Duodenal mucosa (tissue), 2 donors: ENCODE measurements at regions not wholly inside any gene's neighbourhood (a gene's known extent, or its start where the extent isn't known, plus 50 kb on each side); places are given as distances from the start of the nearest gene placed in this dataset.

ENCODE experiments used
- H3K27ac ChIP-seq: one replicate; pipeline ENCODE4 v1.7.0; 2013; ENCODE audit warnings: low read depth, low read length
- H3K27me3 ChIP-seq, 2 donors: one replicate each; pipeline ENCODE4 v1.7.0; 2013; ENCODE audit warnings: low read length in 2 of 2, control low read depth in 1 of 2; ENCODE audit not compliant: insufficient read depth in 2 of 2, control insufficient read depth in 1 of 2
- H3K36me3 ChIP-seq, 2 donors: one replicate each; pipeline ENCODE4 v1.7.0; 2013; ENCODE audit warnings: low read length in 2 of 2, control low read depth in 1 of 2; ENCODE audit not compliant: insufficient read depth in 2 of 2, control insufficient read depth in 1 of 2
- H3K4me1 ChIP-seq, 2 donors: one replicate each; pipeline ENCODE4 v1.7.0; 2013; ENCODE audit warnings: low read length in 2 of 2, control low read depth in 1 of 2; ENCODE audit not compliant: insufficient read depth in 2 of 2, control insufficient read depth in 1 of 2
- H3K4me3 ChIP-seq, 2 donors: one replicate each; pipeline ENCODE4 v1.7.0; 2013; ENCODE audit warnings: low read length in 2 of 2, low read depth in 1 of 2
- H3K9ac ChIP-seq, 2 donors: one replicate each; pipeline ENCODE4 v1.7.0; 2013; ENCODE audit warnings: low read length in 2 of 2, low read depth in 1 of 2
- H3K9me3 ChIP-seq, 2 donors: one replicate each; pipeline ENCODE4 v1.7.0; 2013; ENCODE audit warnings: low read length in 2 of 2, control low read depth in 1 of 2; ENCODE audit not compliant: control insufficient read depth in 1 of 2

DNA sequence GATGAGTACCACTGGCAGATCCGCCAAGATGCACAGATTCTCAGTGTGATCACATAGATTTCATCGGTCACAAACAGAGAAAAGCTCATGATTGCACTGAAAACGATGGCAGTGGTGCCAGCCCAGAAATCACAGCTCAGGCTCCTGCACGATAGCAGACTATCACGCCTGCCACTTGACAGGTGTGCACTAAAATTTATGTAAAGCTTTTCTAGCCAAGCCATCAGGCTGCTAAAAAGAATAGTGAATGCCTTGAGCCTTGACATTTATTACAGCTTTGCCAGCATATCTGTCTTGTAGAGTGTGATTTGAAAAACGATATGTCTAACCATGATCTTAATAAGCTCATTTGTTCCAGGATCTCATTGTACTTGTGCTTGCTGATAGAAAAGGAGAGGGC is 409.5 kb upstream of the CWC22 start:
- Histone ChIP-seq H3K9ac (no peak overlapping the region), H3K36me3 (no peaks in the 10 kb centered on the region), H3K4me3 (no peak overlapping the region), H3K27ac (no peak overlapping the region), H3K27me3 (no peaks in the 10 kb centered on the region), H3K4me1 (no peaks in the 10 kb centered on the region), H3K9me3 (no peaks in the 10 kb centered on the region)

DNA sequence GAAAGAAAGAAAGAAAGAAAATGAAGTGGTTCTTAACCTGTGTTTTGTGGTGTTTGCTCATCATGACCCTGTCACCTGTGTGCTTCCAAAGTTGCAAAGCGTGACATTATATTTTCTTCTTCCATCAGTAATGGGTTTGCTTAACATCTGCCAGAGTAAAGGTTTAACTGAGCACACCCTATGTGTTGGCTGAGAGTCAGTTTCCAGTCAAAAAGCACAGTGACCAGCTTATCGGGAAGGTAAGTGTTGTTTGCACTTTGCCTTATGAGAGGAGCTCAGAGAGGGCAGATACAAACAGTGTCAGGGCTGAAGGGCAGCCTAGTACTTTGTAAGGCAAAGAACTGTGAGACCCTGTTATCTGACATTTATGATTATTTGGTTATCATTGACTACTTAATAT is 406.2 kb upstream of the CWC22 start:
- no peak overlapping the region for H3K9ac ChIP-seq
- no peaks in the 10 kb centered on the region for H3K27me3 ChIP-seq
- H3K36me3 ChIP-seq = no peaks in the 10 kb centered on the region

GRCh38 chr2:180412219-180412618 is 405.1 kb upstream of the CWC22 start:
- Histone ChIP-seq H3K27me3 (no peaks in the 10 kb centered on the region), H3K9ac (no peak overlapping the region), H3K4me3 (no peak overlapping the region), H3K4me1 (no peaks in the 10 kb centered on the region), H3K27ac (no peak overlapping the region), H3K9me3 (no peaks in the 10 kb centered on the region), H3K36me3 (no peaks in the 10 kb centered on the region)

More for the DNA sequence above, 406.2 kb upstream of the CWC22 start:
- Histone ChIP-seq H3K9me3 (no peaks in the 10 kb centered on the region), H3K4me3 (no peak overlapping the region), H3K27ac (no peak overlapping the region), H3K4me1 (no peaks in the 10 kb centered on the region)

DNA sequence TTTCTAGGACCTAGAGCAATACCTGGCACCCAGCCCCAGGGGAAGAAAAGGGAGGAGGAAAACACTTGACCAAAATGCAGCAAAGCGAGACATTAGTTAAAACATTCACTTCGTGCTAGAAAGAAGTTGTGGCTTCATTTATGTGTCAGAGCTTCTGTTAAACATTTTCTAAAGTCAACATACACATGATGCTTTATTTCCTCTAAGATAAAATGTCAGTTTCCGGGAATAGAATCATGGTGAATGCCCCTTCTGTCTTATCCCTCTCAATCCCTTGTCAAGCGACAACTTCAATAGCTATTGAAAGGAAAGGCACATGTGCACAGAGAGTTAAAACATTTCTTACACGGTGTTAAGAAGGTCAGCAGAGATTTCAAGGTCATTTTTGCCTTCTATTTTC is 404.6 kb upstream of the CWC22 start:
- H3K27me3 ChIP-seq = no peaks in the 10 kb centered on the region

GRCh38 chr2:180406687-180407086 is 399.6 kb upstream of the CWC22 start:
- H3K27me3 ChIP-seq = no peaks in the 10 kb centered on the region
- no peaks in the 10 kb centered on the region for H3K36me3 ChIP-seq
- no peak overlapping the region for H3K27ac ChIP-seq
- no peak overlapping the region for H3K4me3 ChIP-seq
- no peaks in the 10 kb centered on the region for H3K4me1 ChIP-seq
- H3K9ac ChIP-seq = no peak overlapping the region
- no peaks in the 10 kb centered on the region for H3K9me3 ChIP-seq

More for the DNA sequence above, 404.6 kb upstream of the CWC22 start:
- Histone ChIP-seq H3K4me3 (no peak overlapping the region), H3K9me3 (no peaks in the 10 kb centered on the region), H3K36me3 (no peaks in the 10 kb centered on the region), H3K9ac (no peak overlapping the region), H3K4me1 (no peaks in the 10 kb centered on the region), H3K27ac (no peak overlapping the region)

GRCh38 chr2:180405520-180405919 is 398.4 kb upstream of the CWC22 start:
- Histone ChIP-seq H3K9me3 (no peaks in the 10 kb centered on the region), H3K9ac (no peak overlapping the region), H3K4me1 (no peaks in the 10 kb centered on the region), H3K27me3 (no peaks in the 10 kb centered on the region), H3K27ac (no peak overlapping the region), H3K36me3 (no peaks in the 10 kb centered on the region), H3K4me3 (no peak overlapping the region)

GRCh38 chr2:180394305-180394704 is 387.2 kb upstream of the CWC22 start:
- H3K9me3 ChIP-seq = peaks cover 0 to 16% of the 10 kb centered on the region in 2 donors
- no peaks in the 10 kb centered on the region for H3K27me3 ChIP-seq
- H3K9ac ChIP-seq = no peak overlapping the region
- H3K4me1 ChIP-seq = no peaks in the 10 kb centered on the region
- H3K4me3 ChIP-seq = no peak overlapping the region
- no peaks in the 10 kb centered on the region for H3K36me3 ChIP-seq
- no peak overlapping the region for H3K27ac ChIP-seq

DNA sequence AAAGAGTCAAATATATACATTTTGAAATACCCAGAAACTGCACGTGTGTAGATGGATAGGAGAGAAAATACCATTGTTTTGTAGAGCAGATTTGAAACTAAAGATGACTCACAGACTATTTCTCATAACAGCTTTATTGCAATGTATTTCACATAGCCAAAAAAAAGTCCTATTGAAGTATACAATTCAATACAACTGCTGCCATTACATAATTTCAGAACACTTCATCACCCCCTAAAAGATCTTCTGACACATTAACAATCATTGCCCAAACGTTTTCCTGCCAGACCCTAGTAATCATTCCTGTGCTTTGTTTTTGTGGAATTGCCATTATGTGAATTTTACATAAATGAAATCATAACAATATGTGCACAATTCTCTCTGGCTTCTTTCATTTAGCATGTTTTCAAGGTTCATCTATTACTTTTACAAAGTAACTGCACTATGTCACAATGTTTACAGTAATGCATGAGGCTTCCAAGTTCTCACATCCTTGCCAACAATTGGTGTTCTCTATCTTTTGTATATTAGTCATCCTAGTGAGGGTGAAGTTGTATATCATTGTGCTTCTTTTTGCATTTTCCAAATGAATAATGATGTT is 378.6 kb upstream of the CWC22 start:
- no peaks in the 10 kb centered on the region for H3K36me3 ChIP-seq

DNA sequence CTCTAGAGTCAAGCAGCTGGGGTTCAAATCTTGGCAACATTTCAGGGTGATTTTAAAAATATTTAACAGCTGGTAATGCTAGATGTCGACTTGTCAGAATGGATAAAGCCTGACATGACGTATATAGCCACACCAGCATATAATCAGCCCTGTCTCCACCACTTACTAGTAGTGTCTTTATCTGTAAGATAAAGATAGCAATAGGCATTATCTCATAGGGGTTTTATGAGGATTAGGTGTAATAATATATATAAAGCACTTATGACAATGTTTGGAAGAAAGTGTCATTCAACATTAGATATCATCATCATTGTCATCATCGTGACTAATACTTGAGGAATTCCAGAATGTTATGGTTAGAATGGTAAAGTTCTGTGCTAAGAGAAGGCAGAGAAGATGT is 369.0 kb upstream of the CWC22 start:
- H3K27ac ChIP-seq = no peak overlapping the region
- H3K36me3 ChIP-seq = no peaks in the 10 kb centered on the region
- H3K27me3 ChIP-seq = no peaks in the 10 kb centered on the region
- H3K9me3 ChIP-seq = no peaks in the 10 kb centered on the region
- no peaks in the 10 kb centered on the region for H3K4me1 ChIP-seq
- H3K9ac ChIP-seq = no peak overlapping the region
- no peak overlapping the region for H3K4me3 ChIP-seq

More for the DNA sequence above, 378.6 kb upstream of the CWC22 start:
- no peaks in the 10 kb centered on the region for H3K9me3 ChIP-seq
- no peak overlapping the region for H3K9ac ChIP-seq
- no peak overlapping the region for H3K27ac ChIP-seq
- no peak overlapping the region for H3K4me3 ChIP-seq
- H3K27me3 ChIP-seq = no peaks in the 10 kb centered on the region
- H3K4me1 ChIP-seq = no peaks in the 10 kb centered on the region

DNA sequence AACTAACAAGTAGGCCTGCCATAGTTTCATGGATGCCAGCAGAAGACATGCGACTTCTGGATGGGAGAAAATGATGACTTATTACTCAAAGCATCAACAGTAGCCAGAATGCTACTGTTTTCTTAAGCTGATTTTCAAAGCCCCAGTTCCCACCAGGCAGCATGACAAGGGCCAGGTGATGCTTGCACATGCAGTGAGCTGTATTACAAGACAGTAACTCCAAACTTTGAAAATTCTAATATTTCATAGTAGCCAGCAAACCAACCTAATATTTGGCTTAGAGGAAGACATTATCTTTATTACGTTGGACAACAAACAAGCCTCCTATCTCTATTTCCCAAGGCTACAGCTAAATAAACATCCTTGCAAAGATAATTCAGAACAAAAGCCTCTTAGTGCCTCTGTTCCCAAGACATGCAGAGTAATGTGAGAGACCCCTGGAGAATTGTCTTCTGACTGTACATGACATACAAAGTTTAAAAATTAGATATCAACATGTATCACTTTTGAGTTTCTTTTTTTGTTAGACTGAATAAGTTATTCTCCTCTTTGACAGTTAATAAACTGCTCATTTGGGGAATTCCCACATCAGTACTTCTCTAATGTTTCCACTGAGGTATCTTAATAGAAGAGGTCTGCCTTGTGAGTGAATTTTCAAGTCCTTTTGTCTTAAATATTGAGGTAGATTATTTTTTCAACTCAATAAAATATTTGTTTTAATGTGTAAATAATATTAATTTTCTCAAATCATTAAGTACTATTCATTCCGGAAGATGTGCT is 367.6 kb upstream of the CWC22 start:
- Histone ChIP-seq H3K27me3 (no peaks in the 10 kb centered on the region), H3K36me3 (no peaks in the 10 kb centered on the region), H3K4me1 (no peaks in the 10 kb centered on the region), H3K27ac (no peak overlapping the region), H3K4me3 (no peak overlapping the region), H3K9me3 (no peaks in the 10 kb centered on the region), H3K9ac (no peak overlapping the region)
